ENCODE measurements at regions not wholly inside any gene's neighbourhood (a gene's known extent, or its start where the extent isn't known, plus 50 kb on each side); places are given as distances from the start of the nearest gene placed in this dataset.

DNA sequence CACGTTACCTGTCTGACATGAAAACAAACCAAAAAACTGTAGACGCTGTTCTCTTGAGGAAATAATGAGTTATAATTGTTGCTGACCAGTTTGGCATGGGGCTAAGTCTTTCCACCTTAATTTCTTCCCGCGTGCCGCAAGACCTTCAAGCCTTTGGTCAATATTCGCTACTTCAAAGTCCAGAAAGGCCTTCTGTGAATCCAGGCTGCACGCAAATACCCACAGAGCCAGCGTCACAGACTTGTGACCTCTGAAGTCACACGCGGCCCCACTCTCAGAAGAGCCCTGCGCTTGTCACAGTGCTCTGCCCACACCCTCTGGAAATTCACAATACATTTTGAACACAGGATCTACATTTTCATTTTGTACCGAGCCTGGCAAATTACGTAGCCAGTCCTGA is 275.2 kb downstream of the SHQ1 start:
- intact Hi-C loops (cut with micrococcal nuclease) (no loop called here), dilution Hi-C loops (cut with MboI; ENCODE audit: extremely low pct_ligation_motif_present, low sequenced_read_pairs) (no loop called here)
- H2AFZ ChIP-seq (ENCODE audit: low read depth, low read length): no peak overlapping the region
- H3K9ac ChIP-seq (replicated peaks; ENCODE audit: extremely low read depth, insufficient read depth, low read length): no peak overlapping the region
- peaks cover 0 to 2% of the 10 kb centered on the region in 2 experiments for H3K27me3 ChIP-seq (ENCODE audit: control insufficient read depth in 2 of 2, insufficient read depth in 2 of 2, low read length in 2 of 2)
- FAIRE-seq (no peak), DNase-seq (ENCODE audit: low read depth, low spot score) (no peak)
- H3K9me1 ChIP-seq (replicated peaks; ENCODE audit: control insufficient read depth, extremely low read depth, insufficient read depth, low read length): no peaks in the 10 kb centered on the region
- no peaks in the 10 kb centered on the region for H3K36me3 ChIP-seq (ENCODE audit: control insufficient read depth in 2 of 2, extremely low read depth in 1 of 2, insufficient read depth in 2 of 2, low read length in 2 of 2)
- CTCF ChIA-PET: no interaction called here
- no peak overlapping the region for H3K4me3 ChIP-seq (replicated peaks in 1 of 3; ENCODE audit: insufficient read depth in 1 of 3, low read depth in 1 of 3, low read length in 3 of 3)
- TF ChIP-seq POLR2AphosphoS5 (IDR thresholded peaks at IDR 0.05; ENCODE audit: insufficient read depth, low read depth, low read length): no peak
- POLR2A ChIA-PET: no interaction called here
- H3K27ac ChIP-seq (ENCODE audit: insufficient read depth, low read depth, low read length): no peak overlapping the region
- H3K79me2 ChIP-seq (ENCODE audit: control insufficient read depth, insufficient read depth, low read length): no peaks in the 10 kb centered on the region
- no TSS peak for BruUV-seq (replicated peaks)
- no peaks in the 10 kb centered on the region for H3K9me3 ChIP-seq (replicated peaks; ENCODE audit: control insufficient read depth, insufficient read depth, low read length)
- no peaks in the 10 kb centered on the region for H4K20me1 ChIP-seq (replicated peaks; ENCODE audit: control insufficient read depth, extremely low read depth, insufficient read depth, low read length)
- H3K4me1 ChIP-seq (ENCODE audit: control insufficient read depth, extremely low read depth, insufficient read depth, low read length): no peaks in the 10 kb centered on the region
- no peak overlapping the region for H3K4me2 ChIP-seq (ENCODE audit: insufficient read depth, low read length)

DNA sequence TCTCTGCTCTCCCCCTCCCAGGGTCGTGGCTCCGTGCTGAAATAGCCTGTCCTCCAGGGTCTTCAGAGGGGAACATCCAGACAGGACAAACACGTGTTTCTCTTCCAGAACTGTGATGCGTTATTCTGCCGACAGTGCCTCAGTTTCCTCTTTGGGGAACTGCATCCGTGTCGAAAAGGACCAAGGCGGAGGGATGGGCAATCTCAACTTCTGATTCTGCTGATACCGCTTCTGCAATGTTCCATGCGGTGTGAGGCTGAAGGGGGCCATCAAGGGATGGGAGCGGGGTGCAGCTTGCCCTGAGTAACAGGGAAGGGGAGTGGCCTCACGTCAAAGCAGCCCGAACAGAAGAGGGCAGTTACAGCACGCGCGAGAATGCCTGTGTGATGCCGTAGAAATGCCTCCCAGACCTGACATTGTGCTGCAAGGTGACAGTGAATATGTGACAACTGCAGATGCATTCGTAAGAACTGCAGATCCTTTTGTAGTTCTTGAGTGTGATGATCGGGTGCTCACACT is 275.7 kb downstream of the SHQ1 start:
- dilution Hi-C loops (cut with MboI; ENCODE audit: extremely low pct_ligation_motif_present, low sequenced_read_pairs) (no loop called here), intact Hi-C loops (cut with micrococcal nuclease) (no loop called here)
- CTCF ChIA-PET: no interaction called here

More for the DNA sequence above, 275.7 kb downstream of the SHQ1 start:
- Histone ChIP-seq H3K27ac (ENCODE audit: insufficient read depth, low read depth, low read length) (no peak overlapping the region), H3K79me2 (ENCODE audit: control insufficient read depth, insufficient read depth, low read length) (no peaks in the 10 kb centered on the region), H3K27me3 (ENCODE audit: control insufficient read depth in 2 of 2, insufficient read depth in 2 of 2, low read length in 2 of 2) (peaks cover 0 to 2% of the 10 kb centered on the region in 2 experiments), H3K4me2 (ENCODE audit: insufficient read depth, low read length) (no peak overlapping the region), H3K4me3 (replicated peaks in 1 of 3; ENCODE audit: insufficient read depth in 1 of 3, low read depth in 1 of 3, low read length in 3 of 3) (no peak overlapping the region), H3K4me1 (ENCODE audit: control insufficient read depth, extremely low read depth, insufficient read depth, low read length) (no peaks in the 10 kb centered on the region), H2AFZ (ENCODE audit: low read depth, low read length) (no peak overlapping the region), H4K20me1 (replicated peaks; ENCODE audit: control insufficient read depth, extremely low read depth, insufficient read depth, low read length) (no peaks in the 10 kb centered on the region), H3K9me3 (replicated peaks; ENCODE audit: control insufficient read depth, insufficient read depth, low read length) (no peaks in the 10 kb centered on the region), H3K9ac (replicated peaks; ENCODE audit: extremely low read depth, insufficient read depth, low read length) (no peak overlapping the region), H3K9me1 (replicated peaks; ENCODE audit: control insufficient read depth, extremely low read depth, insufficient read depth, low read length) (no peaks in the 10 kb centered on the region), H3K36me3 (ENCODE audit: control insufficient read depth in 2 of 2, extremely low read depth in 1 of 2, insufficient read depth in 2 of 2, low read length in 2 of 2) (no peaks in the 10 kb centered on the region)
- BruUV-seq (replicated peaks): no TSS peak
- no peak for TF ChIP-seq JUN (IDR thresholded peaks at IDR 0.05; ENCODE audit: borderline replicate concordance, insufficient read depth, insufficient read length, low read depth)
- no peak for TF ChIP-seq GATA2 (IDR thresholded peaks at IDR 0.05; ENCODE audit: insufficient read depth, insufficient read length, low read depth, low read length)
- TF ChIP-seq, protein P1, sequence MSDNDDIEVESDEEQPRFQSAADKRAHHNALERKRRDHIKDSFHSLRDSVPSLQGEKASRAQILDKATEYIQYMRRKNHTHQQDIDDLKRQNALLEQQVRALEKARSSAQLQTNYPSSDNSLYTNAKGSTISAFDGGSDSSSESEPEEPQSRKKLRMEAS (IDR thresholded peaks at IDR 0.05; ENCODE audit: insufficient read depth, insufficient read length): no peak
- no peak for TF ChIP-seq POLR2AphosphoS5 (IDR thresholded peaks at IDR 0.05; ENCODE audit: insufficient read depth, low read depth, low read length)
- TF ChIP-seq, protein P2, sequence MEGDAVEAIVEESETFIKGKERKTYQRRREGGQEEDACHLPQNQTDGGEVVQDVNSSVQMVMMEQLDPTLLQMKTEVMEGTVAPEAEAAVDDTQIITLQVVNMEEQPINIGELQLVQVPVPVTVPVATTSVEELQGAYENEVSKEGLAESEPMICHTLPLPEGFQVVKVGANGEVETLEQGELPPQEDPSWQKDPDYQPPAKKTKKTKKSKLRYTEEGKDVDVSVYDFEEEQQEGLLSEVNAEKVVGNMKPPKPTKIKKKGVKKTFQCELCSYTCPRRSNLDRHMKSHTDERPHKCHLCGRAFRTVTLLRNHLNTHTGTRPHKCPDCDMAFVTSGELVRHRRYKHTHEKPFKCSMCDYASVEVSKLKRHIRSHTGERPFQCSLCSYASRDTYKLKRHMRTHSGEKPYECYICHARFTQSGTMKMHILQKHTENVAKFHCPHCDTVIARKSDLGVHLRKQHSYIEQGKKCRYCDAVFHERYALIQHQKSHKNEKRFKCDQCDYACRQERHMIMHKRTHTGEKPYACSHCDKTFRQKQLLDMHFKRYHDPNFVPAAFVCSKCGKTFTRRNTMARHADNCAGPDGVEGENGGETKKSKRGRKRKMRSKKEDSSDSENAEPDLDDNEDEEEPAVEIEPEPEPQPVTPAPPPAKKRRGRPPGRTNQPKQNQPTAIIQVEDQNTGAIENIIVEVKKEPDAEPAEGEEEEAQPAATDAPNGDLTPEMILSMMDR (IDR thresholded peaks at IDR 0.05; ENCODE audit: extremely low read depth in 1 of 2, insufficient read depth in 1 of 2, low read depth in 1 of 2, low read length in 2 of 2): no peak
- no peak for TF ChIP-seq MYC (IDR thresholded peaks at IDR 0.05; ENCODE audit: low read depth, low read length)
- no peak for TF ChIP-seq POLR2A (IDR thresholded peaks at IDR 0.05; ENCODE audit: low read depth, low read length)
- TF ChIP-seq FOS (IDR thresholded peaks at IDR 0.05; ENCODE audit: borderline replicate concordance, insufficient read depth, low read length): no peak
- DNase-seq (ENCODE audit: low read depth, low spot score): no peak
- no peak for FAIRE-seq
- POLR2A ChIA-PET: no interaction called here

Measured in endothelial cell of umbilical vein (primary cell).